Glomerular endothelial cell (primary cell): ENCODE measurements at regions not wholly inside any gene's neighbourhood (a gene's known extent, or its start where the extent isn't known, plus 50 kb on each side); places are given as distances from the start of the nearest gene placed in this dataset.

Experiments used
- DNase-seq: peaks from one replicate; pipeline ENCODE4 v3.0.0-alpha.2; 2011; ENCODE audit warnings: low read depth, low spot score; ENCODE audit errors: extremely low read depth

- DNase-seq: no peak
These were observed 817.6 kb upstream of the NR2F2 start for GRCh38 chr15:95512906-95513305.

GRCh38 chr15:95519887-95520286 lies 810.6 kb upstream of the NR2F2 start:
- no peak for DNase-seq

GRCh38 chr15:95520511-95520910 lies 810.0 kb upstream of the NR2F2 start:
- DNase-seq: no peak

DNA sequence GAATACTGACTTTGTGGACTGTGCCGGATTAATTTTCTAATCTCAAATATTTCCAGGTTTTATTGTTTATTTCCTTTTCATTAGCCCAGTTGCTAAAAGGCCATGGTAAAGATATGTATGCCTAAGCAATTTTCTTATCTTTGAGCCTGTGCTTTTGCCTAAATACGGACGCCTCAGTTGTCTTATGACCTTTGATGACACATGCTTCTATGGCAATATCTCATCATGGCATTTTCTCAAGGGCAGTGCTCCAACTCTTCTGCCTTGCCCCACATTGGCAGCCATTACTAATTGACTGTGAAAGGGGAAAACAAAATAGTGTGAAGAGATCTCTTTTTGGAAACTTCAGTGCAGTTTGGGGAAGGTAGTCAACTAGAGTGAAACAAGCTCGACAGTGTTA lies 809.6 kb upstream of the NR2F2 start:
- no peak for DNase-seq

- DNase-seq: no peak
These were observed 808.0 kb upstream of the NR2F2 start for GRCh38 chr15:95522533-95522932.

DNA sequence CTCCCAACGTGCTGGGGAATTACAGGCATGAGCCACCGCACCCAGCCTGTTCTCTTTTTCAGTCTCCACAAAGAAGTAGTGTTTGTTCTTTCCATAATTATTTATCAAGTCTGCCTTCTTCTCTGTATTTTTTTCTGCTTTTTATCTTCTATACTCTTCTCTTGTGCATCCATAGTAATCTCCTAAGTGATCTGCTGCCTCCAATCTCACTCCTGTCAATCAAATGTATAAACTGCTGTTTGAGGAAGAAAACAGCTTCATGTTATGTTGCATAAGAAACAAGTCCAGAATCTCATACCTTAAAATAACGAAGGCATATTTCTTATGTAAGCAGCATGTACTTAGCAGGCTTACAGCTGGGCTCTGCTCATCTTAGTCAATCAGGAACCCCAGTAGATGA lies 801.6 kb upstream of the NR2F2 start:
- DNase-seq: no peak

DNA sequence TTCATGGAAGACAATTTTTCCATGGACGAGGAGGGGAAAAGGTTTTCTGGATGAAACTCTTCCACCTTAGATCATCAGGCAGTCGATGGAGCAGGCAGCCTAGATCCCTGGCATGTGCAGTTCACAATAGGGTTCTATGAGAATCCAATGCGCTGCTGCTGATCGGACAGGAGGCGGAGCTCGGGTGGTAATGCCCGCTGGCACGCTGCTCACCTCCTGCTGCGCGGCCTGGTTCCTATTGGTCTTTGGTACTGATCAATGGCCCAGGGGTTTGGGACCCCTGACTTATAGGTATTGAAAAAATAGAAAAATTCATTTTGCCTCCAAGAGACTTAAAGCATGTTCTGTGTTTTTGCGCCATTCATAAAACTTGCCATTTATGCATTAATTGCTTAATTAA lies 793.9 kb upstream of the NR2F2 start:
- DNase-seq: no peak

DNA sequence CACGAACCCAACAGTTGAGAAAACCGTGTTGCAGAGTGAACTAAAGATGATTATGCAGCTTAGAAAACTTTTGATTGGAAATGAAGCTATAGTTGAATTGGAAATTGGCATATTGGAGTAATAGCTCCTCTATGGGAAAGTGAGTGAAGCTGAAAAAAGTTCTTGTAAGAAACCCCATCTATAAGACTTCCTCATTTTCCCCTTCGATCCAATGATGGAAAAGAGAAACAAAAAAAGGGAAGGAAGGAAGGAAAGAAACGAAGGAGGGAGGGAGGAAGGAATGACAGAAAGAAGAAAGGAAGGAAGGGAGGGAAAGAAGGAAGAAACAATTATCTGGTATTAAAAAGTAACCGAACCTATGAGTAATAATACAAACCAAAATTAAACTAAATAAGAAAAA lies 791.8 kb upstream of the NR2F2 start:
- no peak for DNase-seq

DNA sequence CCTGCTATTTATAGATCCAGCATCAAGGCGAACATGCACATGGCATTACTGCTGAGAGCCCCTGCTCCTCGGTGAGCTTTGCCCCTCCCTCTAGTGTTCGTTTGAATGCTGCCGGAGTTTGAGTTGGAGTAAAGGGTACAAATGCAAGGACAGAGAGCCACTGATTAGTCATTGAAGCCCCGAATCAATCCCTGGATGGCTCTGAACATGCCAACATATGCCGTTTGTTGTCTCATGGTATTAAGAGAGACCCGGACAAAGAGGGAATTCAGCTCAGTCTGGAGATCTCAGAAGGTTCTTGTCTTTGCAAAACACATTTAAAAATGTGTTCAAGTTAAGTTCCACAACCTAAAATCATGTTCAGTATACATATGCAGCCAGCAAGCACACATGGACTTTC lies 789.2 kb upstream of the NR2F2 start:
- DNase-seq: no peak

GRCh38 chr15:95549168-95549738 lies 781.2 kb upstream of the NR2F2 start:
- DNase-seq: no peak

- DNase-seq: no peak
These were observed 779.8 kb upstream of the NR2F2 start for GRCh38 chr15:95550702-95551101.

- DNase-seq: no peak
These were observed 774.3 kb upstream of the NR2F2 start for GRCh38 chr15:95556225-95556624.

- peak; percentile 27 for DNase-seq
These were observed 773.7 kb upstream of the NR2F2 start for GRCh38 chr15:95556866-95557225.

DNA sequence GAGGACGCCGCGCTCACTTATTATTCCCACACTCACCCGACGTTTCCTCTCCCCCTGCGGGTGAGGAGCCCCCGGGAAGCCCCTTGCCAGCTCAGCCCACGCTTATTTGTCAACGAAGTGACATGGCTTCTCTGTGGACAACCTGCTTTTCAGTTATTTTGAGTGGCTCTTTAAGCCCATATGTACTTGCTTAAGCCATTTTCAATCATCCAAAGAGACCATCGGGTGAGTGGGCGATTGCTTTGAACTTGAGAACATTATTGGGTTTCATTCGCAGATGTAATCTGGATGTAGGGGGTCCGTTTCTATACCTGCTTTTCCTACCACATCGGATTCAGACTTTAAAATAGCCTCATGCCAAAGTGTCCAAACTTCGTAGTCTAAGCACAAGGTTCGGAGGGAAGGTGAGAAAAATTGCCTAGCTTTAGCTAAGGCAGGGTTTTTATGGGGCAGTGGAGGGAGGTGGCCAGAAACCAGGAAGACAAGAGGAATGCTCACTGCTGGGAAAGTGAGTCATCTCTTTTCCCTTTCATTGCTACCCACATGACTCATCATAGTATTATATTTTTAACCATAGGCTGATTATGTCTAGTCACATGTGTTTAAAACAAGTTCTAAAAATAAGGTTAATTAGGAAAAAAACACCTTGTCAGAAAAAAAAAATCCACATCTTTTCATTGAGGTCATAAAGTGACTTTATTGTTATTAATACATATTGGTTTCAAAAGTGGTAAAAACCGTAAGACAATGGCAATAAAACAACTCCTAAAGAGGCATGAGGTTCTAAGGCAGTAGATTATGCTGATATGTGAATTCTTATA lies 773.1 kb upstream of the NR2F2 start:
- peak; percentile 83 for DNase-seq

DNA sequence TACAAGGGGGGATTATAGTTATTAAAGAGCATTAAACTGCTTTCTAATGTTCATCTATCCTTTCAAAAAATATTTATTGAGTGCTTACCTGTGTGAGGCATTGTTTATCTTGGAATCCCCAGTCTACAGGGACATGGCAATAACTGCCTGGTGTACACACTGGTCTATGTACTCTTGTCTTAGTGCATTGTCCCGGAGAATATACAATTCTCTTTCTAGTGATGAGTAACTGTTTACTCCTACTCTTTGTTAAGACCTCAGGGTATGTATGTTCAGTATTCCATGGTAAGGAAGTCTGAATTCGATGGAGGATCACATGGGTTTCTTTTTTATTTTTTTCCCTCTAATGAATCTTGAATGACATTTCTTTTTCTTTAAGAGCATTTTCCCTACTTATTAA lies 772.4 kb upstream of the NR2F2 start:
- DNase-seq: no peak

- DNase-seq: no peak
These were observed 771.6 kb upstream of the NR2F2 start for GRCh38 chr15:95558916-95559315.

DNA sequence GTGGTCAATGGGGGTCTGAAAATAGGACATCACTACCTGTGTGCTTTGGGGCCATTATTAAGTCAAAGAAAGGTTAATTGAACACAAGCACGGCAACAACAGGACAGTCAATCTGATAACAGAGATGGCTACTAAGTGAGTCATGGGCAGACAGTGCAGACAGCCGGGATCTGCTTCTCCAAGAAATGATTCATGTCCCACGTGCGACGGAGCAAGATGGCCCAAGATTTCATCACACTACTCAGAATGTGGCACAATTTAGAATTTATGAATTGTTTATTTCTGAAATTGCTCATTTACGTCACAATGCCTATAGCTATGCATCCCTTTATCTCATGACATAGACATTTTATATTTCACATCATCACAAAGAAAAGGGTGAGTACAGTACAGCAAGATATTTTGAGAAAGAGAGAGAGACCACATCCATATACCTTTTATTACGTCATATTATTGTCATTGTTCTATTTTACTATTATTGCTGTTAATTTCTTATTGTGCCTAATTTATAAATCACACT lies 770.6 kb upstream of the NR2F2 start:
- DNase-seq: peak; percentile 51

GRCh38 chr15:95561463-95561862 lies 769.0 kb upstream of the NR2F2 start:
- DNase-seq: no peak

GRCh38 chr15:95563634-95564033 lies 766.9 kb upstream of the NR2F2 start:
- DNase-seq: no peak

- DNase-seq: no peak
These were observed 765.4 kb upstream of the NR2F2 start for GRCh38 chr15:95565016-95565600.

GRCh38 chr15:95565690-95566089 lies 764.8 kb upstream of the NR2F2 start:
- DNase-seq: no peak

DNA sequence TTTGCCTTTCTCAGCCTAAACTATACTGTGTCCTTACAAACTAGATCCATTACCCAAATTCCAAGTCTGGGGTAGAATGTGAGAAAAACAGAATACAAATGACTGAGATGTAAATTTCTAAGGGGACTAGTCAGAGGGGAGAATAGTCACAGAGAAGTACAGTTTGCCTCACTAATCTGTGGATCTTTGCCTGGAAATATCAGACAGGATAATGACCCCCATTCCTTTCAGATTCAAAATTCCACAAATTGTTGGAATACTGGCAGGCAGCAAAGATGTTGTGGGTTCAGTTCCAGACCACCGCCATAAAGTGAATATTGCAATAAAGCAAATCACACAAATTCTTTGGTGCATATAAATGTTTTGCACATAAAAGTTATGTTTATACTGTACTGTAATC lies 762.8 kb upstream of the NR2F2 start:
- DNase-seq: no peak
